Calu3 (cell line): ENCODE measurements at regions not wholly inside any gene's neighbourhood (a gene's known extent, or its start where the extent isn't known, plus 50 kb on each side); places are given as distances from the start of the nearest gene placed in this dataset.

Experiments
- BruUV-seq: library from RNA; stranded (reverse); fragments of 400-500 nt; replicated peaks from 2 replicates; lab custom pipeline; 2021; lab: Mats Ljungman, UMichigan
- CTCF ChIA-PET: fragments of 300-600 bp; sonication (Branson Sonifier 250); formaldehyde crosslinking; loops from one replicate; lab custom pipeline; 2022; ENCODE audit warnings: antibody characterized with exemption; lab: Charles Lee
- DNase-seq: peaks from one replicate; pipeline ENCODE4 v3.0.0; 2022
- H3K27ac Mint-ChIP-seq: one replicate; pipeline ENCODE4 v1.8.0; 2022; ENCODE audit warnings: mixed read lengths; ENCODE audit not compliant: unreplicated experiment
- H3K27me3 Mint-ChIP-seq: one replicate; pipeline ENCODE4 v1.8.0; 2022; ENCODE audit warnings: mixed read lengths; ENCODE audit not compliant: unreplicated experiment
- H3K36me3 Mint-ChIP-seq: one replicate; pipeline ENCODE4 v1.8.0; 2022; ENCODE audit warnings: mild to moderate bottlenecking, moderate library complexity, mixed read lengths; ENCODE audit not compliant: insufficient read depth, unreplicated experiment
- H3K4me1 Mint-ChIP-seq: one replicate; pipeline ENCODE4 v1.8.0; 2022; ENCODE audit warnings: mild to moderate bottlenecking, low read depth, mixed read lengths; ENCODE audit not compliant: unreplicated experiment
- H3K4me3 Mint-ChIP-seq: one replicate; pipeline ENCODE4 v1.8.0; 2022; ENCODE audit warnings: mild to moderate bottlenecking, low read depth, moderate library complexity, mixed read lengths; ENCODE audit not compliant: unreplicated experiment
- H3K9me3 Mint-ChIP-seq: one replicate; pipeline ENCODE4 v1.8.0; 2022; ENCODE audit warnings: low read depth, mixed read lengths; ENCODE audit not compliant: unreplicated experiment
- CTCF ChIP-seq: fragments of 200-600 bp; IDR thresholded peaks from one replicate; pipeline ENCODE4 v1.8.0; 2022; ENCODE audit warnings: antibody characterized with exemption; ENCODE audit not compliant: unreplicated experiment
- intact Hi-C: fragments of 100-400 bp; cut with micrococcal nuclease; formaldehyde crosslinking; loops from one replicate; pipeline ENCODE4 v1.10.0; 2022; ENCODE audit not compliant: unreplicated experiment

GRCh38 chr3:64808061-64808460 lies 120.3 kb upstream of the ADAMTS9 start:
- intact Hi-C loops: no loop called here
- no peak for DNase-seq
- BruUV-seq: no TSS peak
- Mint-ChIP-seq H3K4me1 (peaks cover 15% of the 10 kb centered on the region), H3K27me3 (no peaks in the 10 kb centered on the region), H3K4me3 (no peak overlapping the region), H3K27ac (no peak overlapping the region), H3K9me3 (no peaks in the 10 kb centered on the region), H3K36me3 (no peaks in the 10 kb centered on the region)
- CTCF ChIA-PET: interaction anchor here (0.6 kb wide), 1 partner anchor 167 kb away, joined by 4 read pairs; no protein-coding TSS in a partner anchor
- no peak for TF ChIP-seq CTCF

- Mint-ChIP-seq H3K4me1 (peaks cover 15% of the 10 kb centered on the region), H3K27me3 (no peaks in the 10 kb centered on the region), H3K27ac (no peak overlapping the region), H3K4me3 (no peak overlapping the region), H3K9me3 (no peaks in the 10 kb centered on the region), H3K36me3 (no peaks in the 10 kb centered on the region)
- BruUV-seq: no TSS peak
- intact Hi-C loops: no loop called here
- no peak for DNase-seq
- no peak for TF ChIP-seq CTCF
- CTCF ChIA-PET: no interaction called here
These were observed 119.1 kb upstream of the ADAMTS9 start for GRCh38 chr3:64806668-64807605.

- peaks cover 15% of the 10 kb centered on the region for H3K4me1 Mint-ChIP-seq
- CTCF ChIA-PET: no interaction called here
- BruUV-seq: no TSS peak
These were observed 118.2 kb upstream of the ADAMTS9 start for GRCh38 chr3:64805978-64806377.

GRCh38 chr3:64805248-64805647 lies 117.4 kb upstream of the ADAMTS9 start:
- Mint-ChIP-seq H3K9me3 (no peaks in the 10 kb centered on the region), H3K27me3 (no peaks in the 10 kb centered on the region), H3K4me3 (no peak overlapping the region), H3K27ac (no peak overlapping the region), H3K4me1 (peaks cover 15% of the 10 kb centered on the region), H3K36me3 (no peaks in the 10 kb centered on the region)
- CTCF ChIA-PET: no interaction called here
- intact Hi-C loops: no loop called here
- BruUV-seq: no TSS peak
- no peak for DNase-seq
- TF ChIP-seq CTCF: no peak

More at GRCh38 chr3:64805978-64806377, 118.2 kb upstream of the ADAMTS9 start:
- intact Hi-C loops: no loop called here
- Mint-ChIP-seq H3K9me3 (no peaks in the 10 kb centered on the region), H3K27me3 (no peaks in the 10 kb centered on the region), H3K36me3 (no peaks in the 10 kb centered on the region), H3K4me3 (no peak overlapping the region), H3K27ac (no peak overlapping the region)
- TF ChIP-seq CTCF: no peak
- no peak for DNase-seq
